M059J (cell line): ENCODE measurements at regions not wholly inside any gene's neighbourhood (a gene's known extent, or its start where the extent isn't known, plus 50 kb on each side); places are given as distances from the start of the nearest gene placed in this dataset.
"Not testable (repeated sequence)": the region's sequence is repeated elsewhere in the genome, so short reads cannot be mapped to it uniquely, and the experiment has no call there.

Experiments used
- DNase-seq: peaks from one replicate; pipeline ENCODE4 v3.0.0-alpha.2; 2012; ENCODE audit warnings: low read depth

DNA sequence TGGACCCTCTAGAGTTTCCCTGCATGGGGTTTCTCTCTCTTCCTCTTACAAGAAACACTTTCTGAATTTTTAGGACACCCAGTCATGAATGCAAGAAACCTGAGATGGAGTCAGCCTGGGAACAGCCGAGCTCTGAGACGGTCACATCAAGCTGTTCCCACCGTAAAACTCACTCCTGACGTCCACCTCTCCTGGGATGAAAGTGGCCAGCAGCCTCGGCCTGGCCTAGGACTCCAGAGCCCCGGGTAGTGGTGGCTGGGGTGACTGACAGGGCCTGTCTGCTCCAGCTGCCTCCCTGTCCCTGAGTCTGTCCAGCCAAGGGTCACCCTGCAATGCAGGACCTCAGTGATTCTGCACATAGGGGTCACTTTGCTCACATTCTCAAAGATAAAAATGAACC, 217.8 kb downstream of the SHOX start:
- DNase-seq, result no peak

DNA sequence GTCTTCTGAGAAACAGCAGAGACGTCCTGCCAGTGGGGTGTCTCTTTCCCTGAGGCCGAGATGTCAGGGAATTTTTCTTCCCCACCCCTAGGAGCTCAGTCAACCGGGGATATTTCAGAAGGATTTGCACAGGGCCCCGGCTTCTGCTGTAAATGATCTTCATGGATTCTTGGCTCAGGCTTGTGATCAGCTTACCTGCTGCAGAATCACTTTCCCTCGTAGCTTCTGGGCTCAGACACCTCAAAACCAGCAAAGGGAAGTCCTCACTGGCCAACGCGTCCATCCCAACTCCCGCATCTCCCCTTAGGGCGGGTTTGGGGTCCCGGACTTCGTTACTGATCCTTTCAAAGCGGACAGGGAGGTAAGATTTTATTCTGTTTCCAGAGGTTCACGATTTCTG, 212.7 kb downstream of the SHOX start:
- DNase-seq, result no peak

DNA sequence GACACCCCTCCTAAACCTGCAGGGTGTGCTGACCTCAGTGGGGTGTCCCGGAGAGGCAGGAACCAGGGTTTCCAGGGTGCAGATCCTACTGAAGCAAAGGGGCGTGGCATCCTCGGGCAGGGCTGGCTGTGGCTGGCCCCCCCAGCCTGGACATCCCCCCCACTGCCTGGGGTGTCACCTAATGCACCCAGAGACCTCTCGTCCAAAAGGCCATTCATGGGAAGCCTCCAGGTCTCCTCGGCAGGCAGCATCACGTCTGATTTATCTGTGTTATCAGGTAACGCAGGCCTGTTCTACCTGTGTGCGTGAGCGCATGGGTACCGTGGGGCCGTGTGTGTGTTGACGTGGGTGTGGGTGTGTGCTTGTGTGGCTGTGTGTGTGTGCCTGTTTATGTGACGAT, 210.0 kb downstream of the SHOX start:
- no peak for DNase-seq

DNA sequence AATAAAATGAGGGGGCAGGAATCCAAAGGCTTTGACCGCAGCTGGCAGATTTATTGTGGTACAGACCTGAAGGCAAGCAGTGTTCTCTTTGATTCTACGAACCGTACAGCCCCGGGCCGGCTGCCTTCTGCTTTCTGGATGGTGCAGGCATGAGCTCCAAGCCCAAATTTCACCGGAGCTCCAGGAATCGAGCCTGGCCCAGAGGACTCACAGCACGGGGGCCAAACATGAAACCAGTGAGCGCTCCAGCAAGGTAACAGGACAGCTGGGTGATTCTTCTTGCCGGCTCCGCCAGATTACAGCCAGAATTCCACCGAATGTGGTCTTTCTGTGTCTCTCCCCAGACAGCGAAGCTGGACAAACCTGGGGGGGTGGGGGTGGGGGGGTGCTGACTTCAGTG, 208.1 kb downstream of the SHOX start:
- DNase-seq, result not testable (repeated sequence)

DNA sequence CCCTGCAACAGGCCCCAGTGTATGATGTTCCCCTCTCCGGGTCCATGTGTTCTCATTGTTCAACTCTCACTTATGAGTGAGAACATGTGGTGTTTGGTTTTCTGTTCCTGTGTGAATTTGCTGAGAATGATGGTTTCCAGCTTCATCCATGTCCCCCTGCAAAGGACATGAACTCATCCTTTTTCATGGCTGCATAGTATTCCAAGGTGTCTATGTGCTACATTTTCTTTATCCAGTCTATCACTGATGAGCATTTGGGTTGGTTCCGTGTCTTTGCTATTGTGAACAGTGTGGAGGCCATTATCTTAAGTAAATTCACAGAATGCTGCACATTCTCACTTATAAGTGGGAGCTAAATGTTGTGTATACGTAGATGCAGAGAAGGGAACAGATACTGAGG, 205.3 kb downstream of the SHOX start:
- DNase-seq, result not testable (repeated sequence)

DNA sequence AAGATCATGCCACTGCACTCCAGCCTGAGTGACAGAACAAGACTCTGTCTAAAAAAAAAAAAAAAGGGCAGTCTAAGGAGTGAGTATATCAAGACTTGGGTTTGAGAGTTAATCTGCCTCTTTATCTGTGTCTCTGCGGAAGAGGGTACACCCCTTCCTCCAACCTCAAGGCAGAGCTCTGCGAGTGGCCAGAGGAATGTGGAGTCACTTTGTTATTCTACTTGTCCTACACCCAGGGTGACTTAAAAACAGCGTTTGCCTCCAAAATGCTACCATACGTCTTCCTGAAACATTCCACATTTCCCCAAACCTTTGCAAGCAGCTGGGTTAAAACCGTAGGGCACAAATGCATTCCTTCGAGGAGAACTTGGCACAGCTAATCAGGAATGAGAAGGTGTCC, 199.9 kb downstream of the SHOX start:
- DNase-seq, result no peak

DNA sequence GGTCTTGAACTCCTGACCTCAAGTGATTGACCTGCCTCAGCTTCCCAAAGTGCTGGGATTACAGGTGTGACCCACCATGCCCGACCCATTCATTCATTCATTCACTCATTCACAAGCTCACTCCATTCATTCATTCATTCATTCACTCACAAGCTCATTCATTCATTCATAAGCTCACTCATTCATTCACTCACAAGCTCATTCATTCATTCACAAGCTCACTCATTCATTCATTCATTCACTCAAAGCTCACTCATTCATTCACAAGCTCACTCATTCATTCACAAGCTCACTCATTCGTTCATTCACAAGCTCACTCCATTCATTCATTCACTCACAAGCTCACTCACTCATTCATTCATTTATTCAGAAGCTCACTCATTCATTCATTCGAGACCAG, 198.6 kb downstream of the SHOX start:
- no peak for DNase-seq

DNA sequence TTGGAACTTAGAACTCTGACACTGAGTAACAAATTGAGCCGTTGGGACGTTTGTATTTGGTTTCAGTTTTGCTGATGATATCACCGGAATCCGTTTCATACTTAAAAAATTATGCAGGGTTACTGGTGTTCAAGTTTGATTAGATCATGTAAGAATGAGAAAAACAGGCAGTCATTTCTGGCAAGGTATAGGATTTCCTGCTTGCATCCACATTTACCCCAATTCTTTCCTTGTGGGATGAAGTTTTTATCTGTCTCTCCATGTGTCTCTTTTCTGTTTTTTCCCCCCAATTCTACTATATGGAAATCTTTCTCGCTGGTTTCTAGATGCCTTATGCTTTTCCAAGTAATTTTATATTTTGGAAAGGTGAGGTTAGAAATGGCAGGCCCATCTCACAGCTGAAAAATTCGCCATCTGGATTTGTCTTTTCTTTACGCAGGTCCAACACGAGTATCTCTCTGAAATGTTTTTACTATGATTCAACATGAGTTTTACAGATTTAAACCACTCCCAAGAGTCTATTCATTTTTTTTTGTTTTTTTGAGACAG, 197.9 kb downstream of the SHOX start:
- DNase-seq, result no peak

DNA sequence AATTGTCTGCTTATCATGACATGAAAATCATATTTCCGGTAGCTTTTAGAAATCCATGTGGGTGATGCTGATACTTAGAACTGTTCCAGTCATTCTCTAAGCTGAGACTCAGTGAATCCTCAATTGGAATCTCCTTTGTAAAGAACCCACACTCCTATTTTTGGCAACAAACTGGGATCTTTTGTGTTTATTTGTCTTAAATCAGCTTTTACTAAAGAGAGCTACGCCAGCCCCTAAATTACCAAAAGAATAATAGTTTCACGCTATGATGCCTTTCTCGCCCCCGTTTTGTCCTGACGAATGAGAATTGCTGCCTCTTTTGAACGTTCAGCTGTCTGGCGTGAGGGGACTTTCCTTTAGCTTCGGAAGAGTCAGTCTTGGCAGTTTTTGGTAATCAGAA, 195.9 kb downstream of the SHOX start:
- DNase-seq, result no peak

DNA sequence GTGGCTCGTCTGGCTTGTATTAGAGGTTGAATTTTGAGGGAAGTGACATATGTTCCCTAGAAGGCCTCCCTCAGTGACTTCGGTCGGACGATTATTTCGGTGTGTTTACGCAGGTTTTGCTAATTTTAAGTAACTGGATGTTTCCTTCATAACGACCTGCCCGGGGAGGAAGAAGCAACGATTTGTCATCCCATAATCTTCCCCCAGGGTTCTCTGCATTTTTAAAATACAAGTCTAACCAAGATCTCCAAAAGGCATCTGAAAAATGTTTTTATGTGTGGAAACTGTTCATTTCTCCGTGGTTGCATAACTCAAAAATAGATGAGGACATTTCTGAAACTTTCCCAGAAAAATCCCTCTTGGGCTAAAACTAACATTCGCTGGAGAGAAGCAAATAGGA, 195.4 kb downstream of the SHOX start:
- DNase-seq, result no peak

DNA sequence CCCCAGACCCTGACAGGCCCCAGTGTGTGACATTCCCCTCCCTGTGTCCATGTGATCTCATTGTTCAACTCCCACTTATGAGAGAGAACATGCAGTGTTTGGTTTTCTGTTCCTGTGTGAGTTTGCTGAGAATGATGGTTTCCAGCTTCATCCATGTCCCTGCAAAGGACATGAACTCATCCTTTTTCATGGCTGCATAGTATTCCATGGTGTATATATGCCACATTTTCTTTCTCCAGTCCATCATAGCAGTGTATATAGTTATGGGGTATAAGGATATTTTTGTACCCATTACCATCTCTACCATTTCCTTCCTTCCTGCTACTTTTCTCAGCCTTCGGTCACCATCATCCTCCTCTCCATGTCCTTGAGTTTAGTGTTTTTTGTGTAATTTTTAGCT, 192.5 kb downstream of the SHOX start:
- not testable (repeated sequence) for DNase-seq

DNA sequence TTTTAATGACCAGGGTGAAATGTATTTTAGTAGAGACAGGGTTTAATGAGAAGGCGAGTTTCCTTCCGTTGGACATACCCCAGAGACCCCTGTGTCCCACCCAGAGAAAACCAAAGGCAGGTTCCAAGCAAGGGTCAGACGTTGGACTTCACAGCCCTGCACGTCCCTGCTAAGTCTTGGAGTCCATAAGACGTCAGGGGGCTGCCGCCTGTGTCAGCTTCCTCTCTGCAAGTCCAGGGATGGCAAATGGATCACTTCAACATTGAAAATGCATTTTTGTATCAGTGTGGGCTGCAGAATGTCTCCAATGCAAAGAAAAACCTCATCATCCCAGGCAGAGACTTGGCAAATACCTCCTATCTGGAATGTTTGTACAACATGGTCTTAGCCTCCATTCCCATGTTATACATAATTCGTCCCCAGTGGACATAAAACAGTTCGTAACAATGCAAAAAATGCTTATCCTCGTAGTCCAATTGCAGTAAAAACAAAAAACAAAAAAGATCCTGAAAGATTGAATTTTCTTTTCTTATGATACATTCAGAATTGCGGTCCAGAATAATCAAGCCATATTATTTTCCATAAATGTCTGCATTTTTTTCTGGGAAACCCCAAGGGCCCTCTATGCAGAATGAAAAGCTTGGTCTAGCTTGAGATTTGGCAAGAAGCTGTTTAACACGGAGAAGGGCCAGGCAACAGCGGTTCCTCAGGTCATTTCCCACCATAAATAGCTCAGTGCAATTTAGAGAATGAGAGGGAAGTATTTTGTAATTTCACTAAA, 190.9 kb downstream of the SHOX start:
- DNase-seq, result no peak

DNA sequence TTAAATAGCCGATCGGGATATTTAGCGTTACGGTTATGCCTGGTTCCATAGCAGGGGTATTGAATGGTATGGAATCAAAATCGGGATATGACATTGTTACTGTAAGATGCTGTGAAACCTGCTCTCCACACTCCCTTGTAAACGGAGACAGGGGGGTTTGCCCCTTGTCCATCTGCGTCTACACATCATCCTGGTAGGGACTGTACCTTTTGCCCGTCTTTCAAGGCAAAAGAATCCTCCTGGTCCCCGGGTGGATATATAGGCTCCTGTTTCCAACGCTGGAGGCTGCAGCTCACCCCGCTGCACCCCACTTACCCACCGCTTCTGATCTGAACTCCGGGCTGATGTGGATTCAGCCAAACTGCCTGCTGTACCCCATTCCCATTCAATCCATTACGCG, 189.1 kb downstream of the SHOX start:
- DNase-seq, result no peak

DNA sequence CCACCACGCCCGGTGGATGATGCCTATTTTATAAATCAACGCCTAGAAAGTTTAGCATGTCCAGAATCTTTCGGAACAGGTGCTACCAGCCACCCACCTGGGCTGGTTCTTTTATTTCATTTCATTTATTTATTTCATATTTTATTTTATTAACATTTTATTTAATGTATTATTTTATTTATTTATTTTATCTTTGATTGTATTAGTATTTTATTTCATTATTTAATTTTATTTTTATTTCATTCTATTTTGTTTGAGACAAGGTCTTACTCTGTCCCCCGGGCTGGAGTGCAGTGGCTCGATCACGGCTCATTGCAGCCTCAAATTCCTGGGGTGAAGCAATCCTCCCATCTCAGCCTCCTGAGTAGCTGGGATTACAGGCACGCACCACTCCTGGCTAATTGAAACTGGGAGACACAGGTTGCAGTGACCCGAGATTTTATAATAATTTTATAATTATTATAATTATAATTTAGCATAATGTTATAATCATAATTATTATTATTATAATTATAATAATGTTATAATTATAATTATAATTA, 187.2 kb downstream of the SHOX start:
- DNase-seq, result no peak

DNA sequence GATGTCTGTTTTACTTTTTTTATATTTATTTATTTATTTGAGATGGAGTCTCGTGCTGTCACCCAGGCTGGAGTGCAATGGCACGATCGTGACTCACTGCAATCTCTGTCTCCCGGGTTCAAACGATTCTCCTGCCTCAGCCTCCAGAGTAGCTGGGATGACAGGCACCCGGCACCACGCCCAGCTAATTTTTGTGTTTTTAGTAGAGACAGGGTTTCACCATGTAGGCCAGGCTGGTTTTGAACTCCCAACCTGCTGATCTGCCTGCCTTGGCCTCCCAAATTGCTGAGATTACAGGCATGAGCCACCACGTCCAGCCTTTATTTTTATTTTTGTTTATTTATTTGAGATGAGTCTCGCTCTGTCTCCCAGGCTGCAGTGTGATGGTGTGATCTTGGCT, 186.6 kb downstream of the SHOX start:
- not testable (repeated sequence) for DNase-seq

DNA sequence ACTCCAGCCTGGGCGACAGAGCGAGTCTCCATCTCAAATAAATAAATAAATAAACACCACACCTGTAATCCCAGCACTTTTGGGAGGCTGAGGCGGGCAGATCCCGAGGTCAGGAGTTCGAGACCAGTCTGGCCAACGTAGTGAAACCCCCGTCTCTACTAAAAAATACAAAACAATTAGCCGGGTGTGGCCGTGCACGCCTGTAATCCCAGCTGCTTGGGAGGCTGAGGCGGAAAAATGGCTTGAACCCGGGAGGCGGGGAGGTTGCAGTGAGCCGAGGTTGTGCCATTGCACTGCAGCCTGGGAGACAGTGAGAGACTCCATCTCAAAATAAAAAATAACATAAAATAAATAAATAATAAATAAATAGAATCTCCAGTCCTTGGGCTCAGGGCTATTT, 185.8 kb downstream of the SHOX start:
- DNase-seq, result no peak

DNA sequence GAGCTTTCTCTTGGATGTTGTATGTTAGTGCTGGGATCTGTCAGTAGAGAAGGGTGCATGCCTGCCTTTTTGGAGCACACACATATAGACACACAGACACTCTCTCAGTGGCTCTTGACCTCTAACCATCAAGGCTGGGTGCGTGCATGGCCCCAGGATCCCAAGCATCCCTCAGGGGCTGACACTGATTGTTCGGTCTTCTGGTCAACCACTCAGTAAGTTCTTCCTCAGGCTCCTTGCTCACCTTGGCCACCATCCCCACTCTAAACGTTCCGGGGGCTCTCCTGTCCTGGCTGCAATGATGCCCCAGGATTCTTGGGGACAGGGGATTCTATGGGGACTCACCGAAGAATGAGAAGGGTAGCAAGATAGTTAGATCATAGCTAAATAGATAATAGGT, 179.6 kb downstream of the SHOX start:
- DNase-seq, result no peak

DNA sequence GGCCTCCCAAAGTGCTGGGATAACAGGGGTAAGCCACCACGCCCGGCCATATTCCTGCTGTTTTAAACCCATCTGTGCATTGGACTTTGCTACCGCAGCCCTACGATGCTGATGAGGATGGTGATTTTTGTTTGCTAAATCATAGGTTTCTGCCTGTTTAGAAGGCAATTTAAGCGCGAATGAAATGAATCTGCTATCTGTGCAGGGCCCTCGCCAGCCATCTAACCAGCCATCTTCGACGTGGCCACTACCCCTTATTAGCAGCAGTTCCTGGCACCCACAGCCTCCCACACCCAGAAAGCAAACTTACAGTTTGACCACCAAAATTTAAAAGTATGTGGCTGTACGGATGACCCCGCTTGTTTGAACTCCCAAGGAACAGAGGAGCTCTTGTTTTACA, 178.5 kb downstream of the SHOX start:
- no peak for DNase-seq

DNA sequence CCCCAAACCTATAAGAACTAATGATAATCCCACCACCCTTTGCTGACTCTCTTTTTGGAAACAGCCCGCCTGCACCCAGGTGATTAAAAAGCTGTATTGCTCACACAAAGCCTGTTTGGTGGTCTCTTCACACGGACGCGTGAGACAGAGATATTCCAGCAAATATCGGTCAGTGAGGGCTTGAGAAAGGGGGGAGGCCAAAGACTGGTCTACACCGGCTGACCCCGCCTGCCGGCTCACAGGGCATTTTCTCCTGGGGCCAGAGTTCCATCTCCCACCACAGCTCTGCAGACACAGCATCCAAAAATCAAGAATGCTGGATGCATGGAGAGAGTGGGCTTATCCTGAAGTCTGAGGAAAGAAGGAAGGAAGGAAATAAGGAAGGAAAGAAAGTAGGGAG, 176.0 kb downstream of the SHOX start:
- no peak for DNase-seq

DNA sequence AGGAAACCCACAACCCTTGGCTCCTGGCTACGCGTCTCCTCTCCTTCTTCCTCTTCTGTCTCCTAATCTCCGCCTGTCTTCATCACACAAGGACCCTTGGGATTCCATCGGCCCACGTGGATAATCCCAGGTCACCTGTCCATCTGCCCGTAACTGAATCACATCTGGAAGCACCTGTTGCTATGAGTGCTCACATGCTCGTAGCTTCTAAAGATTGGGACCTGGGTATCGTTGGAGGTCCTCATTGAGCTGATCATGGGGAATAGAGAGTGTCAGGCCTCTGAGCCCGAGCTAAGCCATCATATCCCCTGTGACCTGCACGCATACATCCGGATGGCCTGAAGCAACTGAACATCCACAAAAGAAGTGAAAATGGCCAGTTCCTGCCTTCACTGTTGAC, 175.4 kb downstream of the SHOX start:
- DNase-seq, result no peak

DNA sequence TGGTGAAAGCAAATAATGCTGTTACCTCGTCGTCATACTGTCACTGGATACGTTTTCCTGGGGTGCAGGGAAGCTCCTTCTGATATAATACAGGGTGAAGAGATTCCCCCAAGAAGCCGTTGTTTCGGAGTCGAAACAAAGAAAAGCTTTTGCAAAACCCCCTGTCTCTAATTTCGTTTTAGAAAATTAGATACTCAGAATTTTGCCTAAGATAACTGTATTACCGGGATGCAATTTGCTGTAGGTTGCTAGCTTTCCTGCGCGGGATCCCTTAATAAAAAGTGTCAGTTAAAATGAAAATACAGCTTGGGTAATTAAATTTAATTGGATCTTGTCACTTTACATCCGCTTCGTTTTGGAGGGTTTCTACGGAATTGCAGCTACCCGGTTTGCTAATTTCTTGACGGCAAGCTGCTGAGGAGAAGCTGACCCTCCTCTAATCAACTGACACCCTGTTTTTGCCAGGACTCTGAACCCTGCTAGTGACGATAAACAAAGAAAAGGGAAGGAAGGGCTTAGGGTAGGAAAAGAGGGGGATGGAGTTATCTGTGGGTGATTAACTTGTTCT, 174.6 kb downstream of the SHOX start:
- no peak for DNase-seq

DNA sequence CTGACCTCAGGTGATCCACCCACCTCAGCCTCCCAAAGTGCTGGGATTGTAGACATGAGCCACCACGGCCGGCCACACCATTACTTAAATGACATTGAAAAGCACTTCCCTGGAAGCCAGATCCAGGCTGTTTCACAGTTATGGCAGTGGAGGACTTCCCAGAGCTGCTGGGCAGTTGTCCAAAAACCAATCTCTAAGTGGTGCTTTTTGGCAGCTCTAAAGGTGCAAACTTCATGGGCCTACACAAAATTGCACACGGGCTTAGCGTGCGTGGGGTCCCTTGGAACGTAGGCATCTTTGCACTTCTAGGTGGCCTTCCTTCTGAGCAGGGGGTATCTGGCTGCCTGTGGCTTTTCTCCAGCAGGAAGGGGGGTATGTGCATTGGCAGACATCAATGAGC, 172.3 kb downstream of the SHOX start:
- no peak for DNase-seq

DNA sequence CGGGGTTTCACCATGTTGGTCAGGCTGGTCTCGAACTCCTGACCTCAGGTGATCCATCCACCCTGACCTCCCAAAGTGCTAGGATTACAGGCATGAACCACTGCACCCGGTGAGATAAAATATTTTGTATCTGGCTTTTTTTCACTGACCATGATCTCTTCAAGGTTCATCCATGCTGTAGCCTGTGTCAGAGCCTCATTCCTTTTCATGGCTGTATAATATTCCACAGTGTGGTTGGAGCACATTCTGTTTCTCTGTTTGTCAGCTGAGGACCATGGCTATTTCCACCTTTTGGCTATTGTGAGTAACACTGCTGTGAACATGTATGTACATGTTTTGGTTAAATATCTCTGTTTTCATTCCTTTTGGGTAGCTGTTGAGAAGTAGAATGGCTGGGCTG, 169.2 kb downstream of the SHOX start:
- no peak for DNase-seq
